22Rv1 (cell line): ENCODE measurements at regions not wholly inside any gene's neighbourhood (a gene's known extent, or its start where the extent isn't known, plus 50 kb on each side); places are given as distances from the start of the nearest gene placed in this dataset.

ENCODE experiments used
- CTCF ChIP-seq: fragments of 450-650 bp; IDR thresholded peaks from 2 replicates; pipeline ENCODE4 v1.5.1; 2017; ENCODE audit warnings: mild to moderate bottlenecking
- ZFX ChIP-seq: fragments of 450-650 bp; IDR thresholded peaks from 2 replicates; pipeline ENCODE4 v1.6.1; 2017; ENCODE audit warnings: antibody characterized with exemption, borderline replicate concordance

GRCh38 chr6:15114061-15114460 lies 131.8 kb upstream of the JARID2 start:
- TF ChIP-seq CTCF (no peak), ZFX (no peak)
